Endothelial cell (in vitro differentiated cells): ENCODE measurements at regions not wholly inside any gene's neighbourhood (a gene's known extent, or its start where the extent isn't known, plus 50 kb on each side); places are given as distances from the start of the nearest gene placed in this dataset.
"Not testable (repeated sequence)": the region's sequence is repeated elsewhere in the genome, so short reads cannot be mapped to it uniquely, and the experiment has no call there.

Experiments
- DNase-seq: peaks from one replicate; pipeline ENCODE4 v3.0.0; 2021; ENCODE audit warnings: low spot score
- H3K27ac Mint-ChIP-seq: one replicate; pipeline ENCODE4 v1.8.0; 2021; ENCODE audit warnings: mixed read lengths, inconsistent platforms; ENCODE audit not compliant: unreplicated experiment
- H3K27me3 Mint-ChIP-seq: one replicate; pipeline ENCODE4 v1.8.0; 2021; ENCODE audit warnings: mild to moderate bottlenecking, moderate library complexity, mixed read lengths, inconsistent platforms; ENCODE audit not compliant: unreplicated experiment
- H3K36me3 Mint-ChIP-seq: one replicate; pipeline ENCODE4 v1.8.0; 2021; ENCODE audit warnings: mild to moderate bottlenecking, low read depth, mixed read lengths, inconsistent platforms; ENCODE audit not compliant: unreplicated experiment
- H3K4me1 Mint-ChIP-seq: one replicate; pipeline ENCODE4 v1.8.0; 2021; ENCODE audit warnings: mild to moderate bottlenecking, mixed read lengths, inconsistent platforms; ENCODE audit not compliant: unreplicated experiment
- H3K4me3 Mint-ChIP-seq: one replicate; pipeline ENCODE4 v1.8.0; 2021; ENCODE audit warnings: mild to moderate bottlenecking, mixed read lengths, inconsistent platforms; ENCODE audit not compliant: unreplicated experiment
- H3K9me3 Mint-ChIP-seq: one replicate; pipeline ENCODE4 v1.8.0; 2021; ENCODE audit warnings: mixed read lengths, inconsistent platforms; ENCODE audit not compliant: unreplicated experiment

GRCh38 chr2:89960570-89960969 is 1269.1 kb downstream of the RPIA start:
- H3K27me3 Mint-ChIP-seq, H3K9me3 Mint-ChIP-seq, H3K4me1 Mint-ChIP-seq, H3K27ac Mint-ChIP-seq, H3K36me3 Mint-ChIP-seq, H3K4me3 Mint-ChIP-seq, DNase-seq: not testable (repeated sequence)

GRCh38 chr2:89968567-89968966 is 1277.1 kb downstream of the RPIA start:
- not testable (repeated sequence) for DNase-seq, H3K4me3 Mint-ChIP-seq, H3K36me3 Mint-ChIP-seq, H3K9me3 Mint-ChIP-seq, H3K4me1 Mint-ChIP-seq, H3K27me3 Mint-ChIP-seq, H3K27ac Mint-ChIP-seq

- H3K4me3 Mint-ChIP-seq, H3K4me1 Mint-ChIP-seq, H3K9me3 Mint-ChIP-seq, H3K27me3 Mint-ChIP-seq, DNase-seq, H3K36me3 Mint-ChIP-seq, H3K27ac Mint-ChIP-seq: not testable (repeated sequence)
Measured at GRCh38 chr2:89969190-89969589, 1277.7 kb downstream of the RPIA start.

- H3K27ac Mint-ChIP-seq, H3K4me1 Mint-ChIP-seq, H3K9me3 Mint-ChIP-seq, H3K27me3 Mint-ChIP-seq, H3K4me3 Mint-ChIP-seq, DNase-seq, H3K36me3 Mint-ChIP-seq: not testable (repeated sequence)
Measured at GRCh38 chr2:89973849-89974248, 1282.4 kb downstream of the RPIA start.

GRCh38 chr2:89979826-89980537 is 1288.5 kb downstream of the RPIA start:
- H3K27me3 Mint-ChIP-seq, H3K27ac Mint-ChIP-seq, H3K4me3 Mint-ChIP-seq, H3K36me3 Mint-ChIP-seq, H3K9me3 Mint-ChIP-seq, DNase-seq, H3K4me1 Mint-ChIP-seq: not testable (repeated sequence)

GRCh38 chr2:89982246-89982645 is 1290.8 kb downstream of the RPIA start:
- H3K9me3 Mint-ChIP-seq, H3K36me3 Mint-ChIP-seq, H3K4me1 Mint-ChIP-seq, H3K27ac Mint-ChIP-seq, DNase-seq, H3K27me3 Mint-ChIP-seq, H3K4me3 Mint-ChIP-seq: not testable (repeated sequence)

GRCh38 chr2:89985650-89986049 is 1294.2 kb downstream of the RPIA start:
- not testable (repeated sequence) for H3K36me3 Mint-ChIP-seq, H3K9me3 Mint-ChIP-seq, H3K4me1 Mint-ChIP-seq, H3K4me3 Mint-ChIP-seq, H3K27ac Mint-ChIP-seq, DNase-seq, H3K27me3 Mint-ChIP-seq

- not testable (repeated sequence) for H3K9me3 Mint-ChIP-seq, H3K27me3 Mint-ChIP-seq, H3K36me3 Mint-ChIP-seq, H3K4me1 Mint-ChIP-seq, H3K27ac Mint-ChIP-seq, H3K4me3 Mint-ChIP-seq, DNase-seq
Measured at GRCh38 chr2:89986532-89986931, 1295.1 kb downstream of the RPIA start.

GRCh38 chr2:89996779-89997178 is 1305.3 kb downstream of the RPIA start:
- not testable (repeated sequence) for DNase-seq, H3K9me3 Mint-ChIP-seq, H3K4me1 Mint-ChIP-seq, H3K4me3 Mint-ChIP-seq, H3K27ac Mint-ChIP-seq, H3K27me3 Mint-ChIP-seq, H3K36me3 Mint-ChIP-seq

GRCh38 chr2:90004553-90004952 is 1313.1 kb downstream of the RPIA start:
- not testable (repeated sequence) for H3K4me3 Mint-ChIP-seq, H3K36me3 Mint-ChIP-seq, H3K9me3 Mint-ChIP-seq, H3K4me1 Mint-ChIP-seq, DNase-seq, H3K27ac Mint-ChIP-seq, H3K27me3 Mint-ChIP-seq

- H3K27me3 Mint-ChIP-seq, H3K36me3 Mint-ChIP-seq, DNase-seq, H3K4me1 Mint-ChIP-seq, H3K9me3 Mint-ChIP-seq, H3K4me3 Mint-ChIP-seq, H3K27ac Mint-ChIP-seq: not testable (repeated sequence)
Measured at GRCh38 chr2:90010442-90011100, 1319.1 kb downstream of the RPIA start.

GRCh38 chr2:90011101-90011443 is 1319.6 kb downstream of the RPIA start:
- H3K36me3 Mint-ChIP-seq, H3K27me3 Mint-ChIP-seq, DNase-seq, H3K4me1 Mint-ChIP-seq, H3K27ac Mint-ChIP-seq, H3K9me3 Mint-ChIP-seq, H3K4me3 Mint-ChIP-seq: not testable (repeated sequence)
